Brain microvascular endothelial cell (primary cell): ENCODE measurements at regions not wholly inside any gene's neighbourhood (a gene's known extent, or its start where the extent isn't known, plus 50 kb on each side); places are given as distances from the start of the nearest gene placed in this dataset.

Experiments used
- DNase-seq: peaks from one replicate; pipeline ENCODE4 v3.0.0-alpha.2; 2020
- H3K27ac ChIP-seq: fragments of 250-450 bp; sonication (Bioruptor Pico); 2 replicates; pipeline ENCODE4 v1.5.1; 2020; ENCODE audit warnings: mild to moderate bottlenecking, moderate library complexity
- H3K27me3 ChIP-seq: fragments of 250-450 bp; sonication (Bioruptor Pico); replicated peaks from 2 replicates; pipeline ENCODE4 v1.5.1; 2020; ENCODE audit warnings: mild to moderate bottlenecking
- H3K36me3 ChIP-seq: fragments of 250-450 bp; sonication (Bioruptor Pico); replicated peaks from 2 replicates; pipeline ENCODE4 v1.5.1; 2020; ENCODE audit warnings: mild to moderate bottlenecking
- H3K4me3 ChIP-seq: 2 replicates; pipeline ENCODE4 v1.5.1; 2011; ENCODE audit warnings: low read depth, mild to moderate bottlenecking, control low read depth, low read length, moderate library complexity
- in situ Hi-C: cut with HindIII; loops from 2 replicates; pipeline ENCODE4 v1.10.0; 2017; ENCODE audit warnings: low sequenced_read_pairs, low pct_ligation_motif_present
- TF ChIP-seq, protein P1 (sequence below): IDR thresholded peaks from 2 replicates; pipeline ENCODE4 v1.5.1; 2011; ENCODE audit warnings: low read depth, mild to moderate bottlenecking, moderate library complexity, low read length, control low read depth, inconsistent platforms; ENCODE audit errors: missing control alignments

DNA sequence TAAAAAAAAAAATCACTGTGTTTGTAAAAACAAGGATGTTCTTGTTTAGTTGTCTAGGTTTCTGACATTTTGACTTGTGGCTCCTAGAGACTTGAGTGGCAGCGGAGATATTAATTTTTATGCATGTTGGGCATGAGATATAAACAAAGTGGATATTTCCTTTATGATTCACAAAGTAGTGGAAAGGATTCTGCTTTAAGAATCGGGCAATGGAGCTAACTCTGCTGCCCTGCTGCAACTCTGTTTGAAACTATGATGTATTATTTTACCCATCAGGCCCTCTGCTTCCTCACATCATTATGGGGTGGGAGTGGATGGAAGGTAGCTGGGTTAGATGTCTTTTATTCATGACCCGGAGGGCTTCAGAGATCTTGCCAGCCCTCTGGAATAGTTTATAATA lies 94.1 kb upstream of the CD180 start:
- H3K27me3 ChIP-seq: no peaks in the 10 kb centered on the region
- TF ChIP-seq, protein P1, sequence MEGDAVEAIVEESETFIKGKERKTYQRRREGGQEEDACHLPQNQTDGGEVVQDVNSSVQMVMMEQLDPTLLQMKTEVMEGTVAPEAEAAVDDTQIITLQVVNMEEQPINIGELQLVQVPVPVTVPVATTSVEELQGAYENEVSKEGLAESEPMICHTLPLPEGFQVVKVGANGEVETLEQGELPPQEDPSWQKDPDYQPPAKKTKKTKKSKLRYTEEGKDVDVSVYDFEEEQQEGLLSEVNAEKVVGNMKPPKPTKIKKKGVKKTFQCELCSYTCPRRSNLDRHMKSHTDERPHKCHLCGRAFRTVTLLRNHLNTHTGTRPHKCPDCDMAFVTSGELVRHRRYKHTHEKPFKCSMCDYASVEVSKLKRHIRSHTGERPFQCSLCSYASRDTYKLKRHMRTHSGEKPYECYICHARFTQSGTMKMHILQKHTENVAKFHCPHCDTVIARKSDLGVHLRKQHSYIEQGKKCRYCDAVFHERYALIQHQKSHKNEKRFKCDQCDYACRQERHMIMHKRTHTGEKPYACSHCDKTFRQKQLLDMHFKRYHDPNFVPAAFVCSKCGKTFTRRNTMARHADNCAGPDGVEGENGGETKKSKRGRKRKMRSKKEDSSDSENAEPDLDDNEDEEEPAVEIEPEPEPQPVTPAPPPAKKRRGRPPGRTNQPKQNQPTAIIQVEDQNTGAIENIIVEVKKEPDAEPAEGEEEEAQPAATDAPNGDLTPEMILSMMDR: no peak
- no peak overlapping the region for H3K4me3 ChIP-seq
- no peaks in the 10 kb centered on the region for H3K36me3 ChIP-seq
- in situ Hi-C loops: no loop called here
- no peak overlapping the region for H3K27ac ChIP-seq
- DNase-seq: no peak

DNA sequence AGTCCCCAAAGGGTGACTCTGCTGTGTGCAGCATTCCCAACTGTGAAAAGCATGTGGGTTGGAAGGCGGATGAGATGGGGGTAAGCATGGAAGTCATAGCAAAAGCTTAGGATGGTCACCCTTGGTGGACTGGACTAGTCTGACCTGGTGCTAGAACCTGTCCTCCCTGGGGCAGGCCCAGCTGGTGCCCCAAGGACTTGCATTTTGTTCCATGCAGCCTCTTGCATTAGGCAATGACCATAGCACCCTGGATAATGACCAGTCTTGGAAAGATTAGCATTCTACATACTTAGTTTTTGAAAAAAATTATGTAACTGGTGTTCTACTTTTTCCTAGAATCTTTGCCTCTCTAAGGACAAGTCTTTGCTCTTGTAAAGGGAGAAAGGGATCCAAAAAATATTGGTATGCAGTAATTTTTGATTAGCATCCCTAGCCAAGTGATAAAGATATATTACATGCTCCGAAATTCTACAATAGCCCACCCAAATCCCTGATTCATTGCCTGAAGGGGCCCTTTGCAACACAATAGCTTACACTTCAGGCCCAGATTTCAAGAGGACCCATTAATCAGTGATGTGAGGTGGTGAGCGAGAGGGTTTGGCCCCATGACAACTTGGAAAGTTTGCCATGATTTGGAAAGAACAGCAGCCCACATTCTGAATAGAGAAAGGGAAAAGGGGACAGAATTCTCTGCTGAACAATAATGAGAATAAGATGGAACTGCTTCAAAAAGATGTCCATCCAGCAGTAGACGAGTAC lies 93.3 kb upstream of the CD180 start:
- TF ChIP-seq, protein P1: no peak
- no peak for DNase-seq
- Histone ChIP-seq H3K4me3 (no peak overlapping the region), H3K27me3 (no peaks in the 10 kb centered on the region), H3K36me3 (no peaks in the 10 kb centered on the region), H3K27ac (no peak overlapping the region)
- in situ Hi-C loops: no loop called here

DNA sequence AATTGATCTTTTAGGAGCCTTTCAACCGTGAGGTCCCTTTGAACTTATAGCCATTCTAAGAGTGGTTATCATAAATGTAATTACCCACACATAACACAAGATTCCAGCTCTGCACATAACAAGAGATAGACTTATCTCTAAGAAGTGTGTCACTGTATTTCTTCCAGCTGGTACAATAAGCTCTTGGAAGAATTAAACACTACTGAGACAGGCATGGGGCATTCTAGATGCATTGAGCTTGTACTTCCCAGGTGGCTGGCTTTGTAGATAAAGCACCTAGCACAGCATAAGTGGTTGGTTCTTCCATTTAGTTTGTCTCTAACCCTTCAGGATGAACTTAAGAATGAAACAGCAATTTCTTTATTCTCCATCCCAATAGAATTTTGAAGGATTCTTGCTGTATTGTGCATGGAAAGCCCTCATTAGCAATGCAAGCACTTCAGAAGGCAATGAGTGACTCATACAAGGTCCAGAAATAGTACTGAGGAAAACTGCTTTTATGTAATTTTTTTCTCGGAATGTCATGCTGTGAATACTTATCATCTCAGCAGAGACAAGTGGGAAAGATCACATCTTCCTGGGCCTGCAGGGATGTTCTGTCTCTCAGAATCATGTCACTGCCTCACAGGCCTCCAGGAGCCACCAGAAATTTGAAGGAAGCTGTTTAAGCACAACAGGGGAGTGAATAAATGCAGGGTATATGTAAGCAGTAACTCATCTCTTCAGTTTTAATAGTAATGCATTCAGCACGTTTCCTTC lies 91.1 kb upstream of the CD180 start:
- DNase-seq: no peak
- TF ChIP-seq, protein P1: no peak
- H3K27me3 ChIP-seq: no peaks in the 10 kb centered on the region
- in situ Hi-C loops: no loop called here
- no peaks in the 10 kb centered on the region for H3K36me3 ChIP-seq
- H3K27ac ChIP-seq: no peak overlapping the region
- H3K4me3 ChIP-seq: no peak overlapping the region

DNA sequence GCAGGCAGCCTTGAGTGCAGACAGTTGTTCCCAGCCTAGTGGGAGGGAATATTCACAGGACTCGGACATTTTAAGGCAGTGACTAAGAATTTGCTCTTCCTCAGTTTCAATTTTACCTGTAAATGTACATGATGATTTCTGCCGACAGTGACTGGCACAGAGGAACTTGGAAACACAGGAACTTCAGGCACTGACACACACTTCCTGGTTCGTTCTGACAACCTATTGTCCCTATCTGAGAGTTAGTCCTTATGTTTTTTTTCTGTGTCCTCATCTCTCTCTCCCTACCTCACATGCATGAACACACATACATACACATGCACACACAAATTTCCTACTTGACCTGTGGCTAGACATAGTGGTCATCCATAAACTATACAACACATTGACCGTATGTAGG lies 89.4 kb upstream of the CD180 start:
- no peaks in the 10 kb centered on the region for H3K27me3 ChIP-seq
- in situ Hi-C loops: no loop called here
- H3K27ac ChIP-seq: no peak overlapping the region
- H3K36me3 ChIP-seq: no peaks in the 10 kb centered on the region
- no peak overlapping the region for H3K4me3 ChIP-seq
- no peak for DNase-seq
- TF ChIP-seq, protein P1: no peak

DNA sequence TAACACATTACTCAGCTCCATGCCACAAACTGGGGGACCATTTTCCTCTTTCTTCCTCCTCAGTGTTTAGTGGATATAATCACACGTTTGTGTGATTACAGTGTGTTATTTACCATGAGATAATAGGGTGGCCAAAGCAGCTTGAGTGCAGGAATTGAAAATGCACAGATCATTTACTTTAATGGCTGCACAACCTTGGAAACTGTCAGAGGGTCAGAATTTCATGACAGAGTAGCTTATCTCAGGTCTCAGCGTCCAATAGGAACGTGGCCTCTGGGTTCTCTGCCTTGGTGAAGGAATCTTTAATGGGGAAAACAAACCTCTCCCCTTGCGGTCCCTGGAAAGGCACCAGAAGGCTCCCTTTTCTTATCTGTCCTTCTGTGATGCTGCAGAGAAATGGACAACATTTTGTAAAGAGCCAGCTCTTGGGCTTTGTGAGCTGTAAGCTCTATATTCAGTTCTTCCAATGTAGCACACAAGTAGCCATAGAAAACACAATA lies 87.4 kb upstream of the CD180 start:
- Histone ChIP-seq H3K27ac (no peak overlapping the region), H3K4me3 (no peak overlapping the region), H3K27me3 (no peaks in the 10 kb centered on the region), H3K36me3 (no peaks in the 10 kb centered on the region)
- DNase-seq: no peak
- in situ Hi-C loops: no loop called here
- TF ChIP-seq, protein P1: no peak
